CD14-positive monocyte (primary cell): ENCODE measurements at regions not wholly inside any gene's neighbourhood (a gene's known extent, or its start where the extent isn't known, plus 50 kb on each side); places are given as distances from the start of the nearest gene placed in this dataset.

Experiments
- DNase-seq, 3 donors: peaks; one replicate each; pipeline ENCODE4 v3.0.0-alpha.2; 2011 to 2022
- H2AFZ ChIP-seq: 2 replicates; pipeline ENCODE4 v1.6.0; 2012; ENCODE audit warnings: mild to moderate bottlenecking, low read depth, low read length, inconsistent platforms; ENCODE audit not compliant: insufficient read depth, poor library complexity, severe bottlenecking
- H3K27ac ChIP-seq, 2 donors: 1 replicate in 1 of 2; 2 replicates in 1 of 2; pipeline ENCODE4 v1.5.1; 2012 to 2013; ENCODE audit warnings: low read length in 2 of 2, control low read depth in 1 of 2, inconsistent platforms in 1 of 2, low read depth in 1 of 2, mild to moderate bottlenecking in 1 of 2
- H3K27me3 ChIP-seq, 2 donors: one replicate each; pipeline versions ENCODE4 v1.6.0 to v1.6.1; 2011 to 2013; ENCODE audit warnings: low read length in 2 of 2; ENCODE audit not compliant: control insufficient read depth in 2 of 2, insufficient read depth in 2 of 2
- H3K36me3 ChIP-seq, 2 donors: replicated peaks in 1 of 2; 1 replicate in 1 of 2; 2 replicates in 1 of 2; pipeline versions ENCODE4 v1.5.1 to v1.6.1; 2012 to 2013; ENCODE audit warnings: low read length in 2 of 2, control low read depth in 1 of 2, inconsistent platforms in 1 of 2, mild to moderate bottlenecking in 1 of 2; ENCODE audit not compliant: insufficient read depth in 2 of 2, control insufficient read depth in 1 of 2
- H3K4me1 ChIP-seq, 2 donors: 1 replicate in 1 of 2; 2 replicates in 1 of 2; pipeline versions ENCODE4 v1.5.1 to v1.6.1; 2012 to 2013; ENCODE audit warnings: low read length in 2 of 2, control low read depth in 1 of 2, inconsistent platforms in 1 of 2, mild to moderate bottlenecking in 1 of 2, moderate library complexity in 1 of 2; ENCODE audit not compliant: insufficient read depth in 2 of 2, control insufficient read depth in 1 of 2
- H3K4me2 ChIP-seq: replicated peaks from 2 replicates; pipeline ENCODE3; 2012; ENCODE audit warnings: low read length, moderate library complexity, mild to moderate bottlenecking; ENCODE audit not compliant: poor library complexity, severe bottlenecking; ENCODE audit errors: extremely low read depth
- H3K4me3 ChIP-seq, 3 experiments: fragments of 200-600 bp in 1 of 3; sonication (generic) in 1 of 3; replicated peaks in 1 of 3; 1 replicate in 2 of 3; 2 replicates in 1 of 3; pipeline ENCODE4 v1.5.1; 2011 to 2013; ENCODE audit warnings: low read length in 3 of 3, mild to moderate bottlenecking in 3 of 3, control low read depth in 2 of 3, low read depth in 2 of 3, inconsistent platforms in 1 of 3, moderate library complexity in 1 of 3
- H3K79me2 ChIP-seq: 2 replicates; pipeline ENCODE4 v1.6.0; 2012; ENCODE audit warnings: mild to moderate bottlenecking, control low read depth, inconsistent platforms, low read length, moderate library complexity; ENCODE audit not compliant: insufficient read depth
- H3K9ac ChIP-seq: 2 replicates; pipeline ENCODE4 v1.6.0; 2017; ENCODE audit warnings: low read length, mild to moderate bottlenecking; ENCODE audit not compliant: insufficient read depth, poor library complexity, severe bottlenecking
- H3K9me3 ChIP-seq, 2 donors: replicated peaks in 1 of 2; 1 replicate in 1 of 2; 2 replicates in 1 of 2; pipeline versions ENCODE4 v1.5.1 to v1.6.1; 2012 to 2013; ENCODE audit warnings: low read length in 2 of 2, control low read depth in 1 of 2; ENCODE audit not compliant: control insufficient read depth in 1 of 2, insufficient read depth in 1 of 2
- H4K20me1 ChIP-seq: 2 replicates; pipeline ENCODE4 v1.6.0; 2012; ENCODE audit warnings: mild to moderate bottlenecking, low read length, control low read depth, moderate library complexity; ENCODE audit not compliant: insufficient read depth
- H3K27ac Mint-ChIP-seq, 7 donors: one replicate each; pipeline ENCODE4 v1.8.0; 2020; ENCODE audit warnings: mild to moderate bottlenecking in 7 of 7, mixed read lengths in 7 of 7, moderate library complexity in 6 of 7, inconsistent platforms in 2 of 7
- H3K27me3 Mint-ChIP-seq, 3 donors: one replicate each; pipeline ENCODE4 v1.8.0; 2021 to 2022; ENCODE audit warnings: low read depth in 3 of 3, mild to moderate bottlenecking in 3 of 3, mixed read lengths in 3 of 3, moderate library complexity in 3 of 3, inconsistent platforms in 1 of 3
- H3K36me3 Mint-ChIP-seq, 2 donors: one replicate each; pipeline ENCODE4 v1.8.0; 2020; ENCODE audit warnings: mixed read lengths in 2 of 2, inconsistent platforms in 1 of 2, mild to moderate bottlenecking in 1 of 2
- H3K4me1 Mint-ChIP-seq: one replicate; pipeline ENCODE4 v1.8.0; 2020; ENCODE audit warnings: mild to moderate bottlenecking, mixed read lengths
- H3K4me3 Mint-ChIP-seq, 2 donors: one replicate each; pipeline ENCODE4 v1.8.0; 2020; ENCODE audit warnings: mild to moderate bottlenecking in 2 of 2, mixed read lengths in 2 of 2, moderate library complexity in 1 of 2
- H3K9me3 Mint-ChIP-seq, 7 donors: one replicate each; pipeline ENCODE4 v1.8.0; 2020 to 2022; ENCODE audit warnings: mixed read lengths in 7 of 7, mild to moderate bottlenecking in 6 of 7, moderate library complexity in 6 of 7, inconsistent platforms in 2 of 7
- CTCF ChIP-seq: fragments of 200-600 bp; IDR thresholded peaks from one replicate; pipeline ENCODE4 v1.8.0; 2022; ENCODE audit warnings: antibody characterized with exemption, mild to moderate bottlenecking
- WGBS: methylation state at CpG from one replicate; pipeline ENCODE4 v1.1.5; 2013; ENCODE audit warnings: missing lambda C conversion rate; ENCODE audit not compliant: insufficient coverage; 5-methylcytosine and 5-hydroxymethylcytosine counted together
- intact Hi-C, 2 donors: fragments of 100-400 bp; cut with micrococcal nuclease; formaldehyde crosslinking; loops; one replicate each; pipeline versions ENCODE4 v1.15.0 to v1.15.1; 2023

GRCh38 chr12:68497702-68498101, 113.0 kb upstream of the RAP1B start:
- Mint-ChIP-seq H3K4me3 (no peak overlapping the region), H3K27me3 (peaks cover 0 to 4% (median 3%) of the 10 kb centered on the region in 3 donors), H3K36me3 (no peaks in the 10 kb centered on the region), H3K4me1 (peaks cover 18% of the 10 kb centered on the region), H3K27ac (no peak overlapping the region), H3K9me3 (no peaks in the 10 kb centered on the region)
- Histone ChIP-seq H3K4me2 (peak overlapping the region; percentile 1), H3K4me3 (no peak overlapping the region), H3K4me1 (peaks cover 16% of the 10 kb centered on the region in 2 donors), H2AFZ (no peak overlapping the region), H4K20me1 (no peaks in the 10 kb centered on the region), H3K27ac (no peak overlapping the region), H3K36me3 (no peaks in the 10 kb centered on the region), H3K9ac (no peak overlapping the region), H3K27me3 (no peaks in the 10 kb centered on the region), H3K9me3 (no peaks in the 10 kb centered on the region), H3K79me2 (no peaks in the 10 kb centered on the region)
- intact Hi-C loops = no loop called here
- whole genome bisulfite sequencing = 0% methylated on average over 1 of the region's 3 CpGs
- no peak for TF ChIP-seq CTCF
- no peak for DNase-seq

GRCh38 chr12:68498736-68499135, 112.0 kb upstream of the RAP1B start:
- Mint-ChIP-seq H3K4me1 (peaks cover 18% of the 10 kb centered on the region), H3K36me3 (no peaks in the 10 kb centered on the region), H3K4me3 (no peak overlapping the region), H3K9me3 (no peaks in the 10 kb centered on the region), H3K27me3 (peaks cover 0 to 4% (median 3%) of the 10 kb centered on the region in 3 donors), H3K27ac (peak overlapping the region in 1 of 7 donors; percentile 32)
- Histone ChIP-seq H3K79me2 (no peaks in the 10 kb centered on the region), H2AFZ (no peak overlapping the region), H4K20me1 (no peaks in the 10 kb centered on the region), H3K27ac (no peak overlapping the region), H3K9ac (no peak overlapping the region), H3K4me2 (no peak overlapping the region), H3K36me3 (no peaks in the 10 kb centered on the region), H3K4me3 (no peak overlapping the region), H3K9me3 (no peaks in the 10 kb centered on the region), H3K4me1 (peaks cover 16% of the 10 kb centered on the region in 2 donors), H3K27me3 (no peaks in the 10 kb centered on the region)
- 100% methylated on average over 3 of the region's 4 CpGs for WGBS
- no peak for DNase-seq
- intact Hi-C loops = no loop called here
- no peak for TF ChIP-seq CTCF
